Tibial nerve (tissue), 4 donors: ENCODE measurements at regions not wholly inside any gene's neighbourhood (a gene's known extent, or its start where the extent isn't known, plus 50 kb on each side); places are given as distances from the start of the nearest gene placed in this dataset.

Source experiments
- DNase-seq, 2 donors: peaks; one replicate each; pipeline ENCODE4 v3.0.0-alpha.2; 2019; ENCODE audit warnings: low spot score in 2 of 2
- H3K27ac ChIP-seq, 4 donors: fragments of 200-600 bp; sonication (generic) in 3 of 4; one replicate each; pipeline ENCODE4 v1.5.1; 2017 to 2019; ENCODE audit warnings: mild to moderate bottlenecking in 1 of 4
- H3K27me3 ChIP-seq, 2 donors: fragments of 200-600 bp; sonication (generic) in 1 of 2; one replicate each; pipeline versions ENCODE4 v1.5.1 to v1.6.0; 2017 to 2019
- H3K36me3 ChIP-seq, 3 donors: fragments of 200-600 bp; sonication (generic); one replicate each; pipeline ENCODE4 v1.5.1; 2018 to 2019
- H3K4me1 ChIP-seq, 4 donors: fragments of 200-600 bp; sonication (generic) in 3 of 4; one replicate each; pipeline ENCODE4 v1.5.1; 2017 to 2019
- H3K4me3 ChIP-seq, 4 donors: fragments of 200-600 bp; sonication (generic) in 3 of 4; one replicate each; pipeline ENCODE4 v1.5.1; 2017 to 2019; ENCODE audit warnings: mild to moderate bottlenecking in 1 of 4, moderate library complexity in 1 of 4
- H3K9me3 ChIP-seq, 4 donors: fragments of 200-600 bp; sonication (generic) in 3 of 4; one replicate each; pipeline ENCODE4 v1.5.1; 2017 to 2019
- EP300 ChIP-seq, 2 donors: sonication (generic); formaldehyde crosslinking; IDR thresholded peaks; one replicate each; pipeline ENCODE4 v1.6.1; 2017; ENCODE audit warnings: antibody characterized with exemption in 2 of 2, mild to moderate bottlenecking in 1 of 2
- POLR2A ChIP-seq, 2 donors: fragments of 450-650 bp; IDR thresholded peaks; one replicate each; pipeline ENCODE4 v1.6.1; 2017; ENCODE audit warnings: antibody characterized with exemption in 2 of 2, mild to moderate bottlenecking in 2 of 2, moderate library complexity in 2 of 2
- WGBS, 2 donors: methylation state at CpG; one replicate each; pipeline ENCODE4 v1.1.5; 2018; 5-methylcytosine and 5-hydroxymethylcytosine counted together
- TF ChIP-seq, protein P1 (sequence below), 5 experiments: fragments of 200-600 bp in 3 of 5; fragments of 450-650 bp in 2 of 5; sonication (generic) in 3 of 5; IDR thresholded peaks; one replicate each; pipeline ENCODE4 v1.5.1; 2016 to 2019; ENCODE audit warnings: antibody characterized with exemption in 5 of 5, mild to moderate bottlenecking in 3 of 5, moderate library complexity in 2 of 5

DNA sequence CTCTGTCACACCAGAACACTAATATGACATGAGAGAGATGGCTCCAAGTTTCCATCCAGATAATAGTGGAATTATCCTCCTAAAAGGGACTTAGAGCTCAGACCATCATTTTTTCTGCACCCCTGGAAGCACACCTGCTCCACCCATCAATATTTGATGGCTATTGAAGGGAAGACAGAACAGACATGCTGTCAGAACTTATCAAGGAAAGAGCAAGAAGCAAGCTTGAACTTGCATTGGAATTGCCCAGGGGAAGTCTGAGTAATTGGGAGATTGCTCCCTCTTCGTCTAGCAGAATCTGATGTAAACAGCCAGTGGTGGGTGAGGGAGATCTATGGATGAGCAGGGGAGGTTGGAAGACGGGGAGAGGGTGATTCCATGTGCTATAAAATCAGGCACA lies 874.4 kb upstream of the TENM4 start:
- Histone ChIP-seq H3K27ac (no peak overlapping the region), H3K36me3 (no peaks in the 10 kb centered on the region), H3K4me3 (no peak overlapping the region), H3K9me3 (no peaks in the 10 kb centered on the region), H3K4me1 (no peaks in the 10 kb centered on the region), H3K27me3 (no peaks in the 10 kb centered on the region)
- no peak for TF ChIP-seq POLR2A (IDR thresholded peaks at IDR 0.05)
- TF ChIP-seq EP300 (IDR thresholded peaks at IDR 0.05) = no peak
- TF ChIP-seq, protein P1, sequence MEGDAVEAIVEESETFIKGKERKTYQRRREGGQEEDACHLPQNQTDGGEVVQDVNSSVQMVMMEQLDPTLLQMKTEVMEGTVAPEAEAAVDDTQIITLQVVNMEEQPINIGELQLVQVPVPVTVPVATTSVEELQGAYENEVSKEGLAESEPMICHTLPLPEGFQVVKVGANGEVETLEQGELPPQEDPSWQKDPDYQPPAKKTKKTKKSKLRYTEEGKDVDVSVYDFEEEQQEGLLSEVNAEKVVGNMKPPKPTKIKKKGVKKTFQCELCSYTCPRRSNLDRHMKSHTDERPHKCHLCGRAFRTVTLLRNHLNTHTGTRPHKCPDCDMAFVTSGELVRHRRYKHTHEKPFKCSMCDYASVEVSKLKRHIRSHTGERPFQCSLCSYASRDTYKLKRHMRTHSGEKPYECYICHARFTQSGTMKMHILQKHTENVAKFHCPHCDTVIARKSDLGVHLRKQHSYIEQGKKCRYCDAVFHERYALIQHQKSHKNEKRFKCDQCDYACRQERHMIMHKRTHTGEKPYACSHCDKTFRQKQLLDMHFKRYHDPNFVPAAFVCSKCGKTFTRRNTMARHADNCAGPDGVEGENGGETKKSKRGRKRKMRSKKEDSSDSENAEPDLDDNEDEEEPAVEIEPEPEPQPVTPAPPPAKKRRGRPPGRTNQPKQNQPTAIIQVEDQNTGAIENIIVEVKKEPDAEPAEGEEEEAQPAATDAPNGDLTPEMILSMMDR (IDR thresholded peaks at IDR 0.05) = no peak
- WGBS, 2 donors = 42 to 45% methylated on average over 2 of the region's 2 CpGs
- DNase-seq = no peak

DNA sequence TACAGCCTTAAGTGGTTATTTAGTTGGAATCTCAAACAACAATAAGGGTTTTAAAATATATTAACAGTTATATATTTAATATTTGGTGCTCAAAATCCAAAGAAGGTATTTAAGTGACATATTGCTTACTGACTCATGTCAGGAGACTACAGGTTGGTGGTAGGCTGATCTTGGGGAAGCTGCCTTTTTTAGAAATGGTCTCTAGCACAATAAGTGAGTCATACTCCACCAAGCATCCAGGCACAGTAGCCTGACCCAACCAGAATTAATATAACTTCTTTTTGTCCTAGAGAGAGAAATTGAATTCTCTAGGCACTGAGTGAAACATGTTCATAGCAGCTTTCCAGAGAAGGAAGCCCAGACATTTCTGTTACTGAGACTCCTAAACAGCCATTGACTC lies 868.5 kb upstream of the TENM4 start:
- TF ChIP-seq EP300 (IDR thresholded peaks at IDR 0.05) (no peak), POLR2A (IDR thresholded peaks at IDR 0.05) (no peak)
- H3K4me3 ChIP-seq = no peak overlapping the region
- no peak overlapping the region for H3K27ac ChIP-seq
- no peaks in the 10 kb centered on the region for H3K36me3 ChIP-seq
- no peak for DNase-seq
- no peaks in the 10 kb centered on the region for H3K9me3 ChIP-seq
- no peaks in the 10 kb centered on the region for H3K27me3 ChIP-seq
- no peaks in the 10 kb centered on the region for H3K4me1 ChIP-seq

DNA sequence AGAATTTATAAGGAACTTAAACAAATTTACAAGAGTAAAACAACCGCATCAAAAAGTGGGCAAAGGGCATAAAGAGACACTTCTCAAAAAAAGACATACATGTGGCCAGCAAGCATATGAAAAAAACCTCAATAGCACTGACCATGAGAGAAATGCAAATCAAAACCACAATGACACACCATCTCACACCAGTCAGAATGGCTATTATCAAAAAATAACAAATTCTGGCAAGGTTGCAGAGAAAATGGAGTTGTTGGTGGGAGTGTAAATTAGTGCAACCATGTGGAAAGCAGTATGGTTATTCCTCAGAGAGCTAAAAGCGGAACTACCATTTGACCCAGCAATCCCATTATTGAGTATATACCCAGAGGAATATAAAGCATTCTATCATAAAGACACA lies 866.8 kb upstream of the TENM4 start:
- no peak for DNase-seq
- no peak overlapping the region for H3K4me3 ChIP-seq
- H3K27me3 ChIP-seq = no peaks in the 10 kb centered on the region
- peaks cover 0 to 14% (median 0%) of the 10 kb centered on the region in 4 donors for H3K9me3 ChIP-seq
- TF ChIP-seq, protein P1 (IDR thresholded peaks at IDR 0.05) = no peak
- no peak for TF ChIP-seq EP300 (IDR thresholded peaks at IDR 0.05)
- no peak for TF ChIP-seq POLR2A (IDR thresholded peaks at IDR 0.05)
- WGBS, 2 donors = 86 to 92% methylated on average over 2 of the region's 2 CpGs
- H3K4me1 ChIP-seq = no peaks in the 10 kb centered on the region
- no peaks in the 10 kb centered on the region for H3K36me3 ChIP-seq
- no peak overlapping the region for H3K27ac ChIP-seq

- H3K4me1 ChIP-seq = no peaks in the 10 kb centered on the region
- no peaks in the 10 kb centered on the region for H3K27me3 ChIP-seq
- H3K9me3 ChIP-seq = peaks cover 0 to 7% (median 0%) of the 10 kb centered on the region in 4 donors
- WGBS, 2 donors = 70 to 73% methylated on average over 5 of the region's 5 CpGs
- no peak for DNase-seq
- TF ChIP-seq POLR2A (IDR thresholded peaks at IDR 0.05) = no peak
- TF ChIP-seq, protein P1 (IDR thresholded peaks at IDR 0.05) = no peak
- no peak for TF ChIP-seq EP300 (IDR thresholded peaks at IDR 0.05)
- no peak overlapping the region for H3K27ac ChIP-seq
- H3K36me3 ChIP-seq = no peaks in the 10 kb centered on the region
- no peak overlapping the region for H3K4me3 ChIP-seq
These were observed 857.2 kb upstream of the TENM4 start for GRCh38 chr11:80297858-80298632.

DNA sequence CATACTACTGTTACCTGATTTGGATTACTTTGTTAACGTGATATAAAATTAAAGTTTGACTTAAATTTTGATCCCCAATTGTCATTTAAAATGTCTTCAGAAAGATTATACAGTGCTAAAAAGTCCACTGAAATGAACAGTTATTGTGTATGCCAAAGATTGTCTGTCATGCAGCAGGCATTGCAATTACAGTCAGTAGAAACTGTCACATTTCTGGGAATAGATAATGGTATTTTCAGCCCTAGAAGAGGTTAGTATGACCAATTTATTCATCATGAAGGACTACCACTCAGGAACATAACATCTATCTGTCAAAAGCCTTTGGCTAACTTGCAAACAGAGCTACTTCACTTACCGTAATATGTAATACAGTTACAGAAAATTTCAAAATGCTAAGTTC lies 852.5 kb upstream of the TENM4 start:
- Histone ChIP-seq H3K36me3 (no peaks in the 10 kb centered on the region), H3K9me3 (no peaks in the 10 kb centered on the region), H3K4me1 (no peaks in the 10 kb centered on the region), H3K4me3 (no peak overlapping the region), H3K27ac (no peak overlapping the region), H3K27me3 (no peaks in the 10 kb centered on the region)
- DNase-seq = no peak
- TF ChIP-seq, protein P1 (IDR thresholded peaks at IDR 0.05) = no peak
- TF ChIP-seq POLR2A (IDR thresholded peaks at IDR 0.05) = no peak
- no peak for TF ChIP-seq EP300 (IDR thresholded peaks at IDR 0.05)
- 86 to 92% methylated on average over 2 of the region's 2 CpGs for WGBS, 2 donors
